PC-9 (cell line): ENCODE measurements at regions not wholly inside any gene's neighbourhood (a gene's known extent, or its start where the extent isn't known, plus 50 kb on each side); places are given as distances from the start of the nearest gene placed in this dataset.
"Not testable (repeated sequence)": the region's sequence is repeated elsewhere in the genome, so short reads cannot be mapped to it uniquely, and the experiment has no call there.

Source experiments
- BruUV-seq: library from RNA; stranded (reverse); fragments of 400-500 nt; replicated peaks from 2 replicates; lab custom pipeline; 2021; lab: Mats Ljungman, UMichigan
- CTCF ChIA-PET: fragments of 300-600 bp; sonication (Branson Sonifier 250); formaldehyde crosslinking; loops from one replicate; lab custom pipeline; 2022; ENCODE audit warnings: antibody characterized with exemption; lab: Charles Lee
- POLR2A ChIA-PET: fragments of 300-600 bp; sonication (Branson Sonifier 250); formaldehyde crosslinking; loops from one replicate; lab custom pipeline; 2022; ENCODE audit warnings: antibody characterized with exemption; ENCODE audit not compliant: unreplicated experiment; lab: Charles Lee
- DNase-seq, 2 experiments: peaks; one replicate each; pipeline versions ENCODE4 v3.0.0 to v3.0.0-alpha.2; 2015 to 2022; ENCODE audit warnings: mixed read lengths in 1 of 2
- H2AFZ ChIP-seq: fragments of 200-600 bp; sonication (generic); 2 replicates; pipeline ENCODE4 v1.8.1; 2017; ENCODE audit warnings: antibody characterized with exemption
- H3F3A ChIP-seq: fragments of 200-600 bp; sonication (generic); 2 replicates; pipeline ENCODE4 v1.8.1; 2017; ENCODE audit warnings: antibody characterized with exemption, mild to moderate bottlenecking, low read depth; ENCODE audit not compliant: insufficient read depth
- H3K27ac ChIP-seq: fragments of 200-600 bp; sonication (generic); 2 replicates; pipeline ENCODE4 v1.6.1; 2016; ENCODE audit warnings: mixed run types
- H3K27me3 ChIP-seq: fragments of 200-600 bp; sonication (generic); 2 replicates; pipeline ENCODE4 v1.6.1; 2016; ENCODE audit warnings: low read depth, mixed run types; ENCODE audit not compliant: insufficient read depth
- H3K36me3 ChIP-seq: fragments of 200-600 bp; sonication (generic); 2 replicates; pipeline ENCODE4 v1.6.1; 2016; ENCODE audit warnings: low read depth, mixed run types
- H3K4me1 ChIP-seq: fragments of 200-600 bp; sonication (generic); replicated peaks from 2 replicates; pipeline ENCODE4 v1.6.1; 2016; ENCODE audit warnings: mixed run types; ENCODE audit not compliant: insufficient read depth
- H3K4me2 ChIP-seq: fragments of 200-600 bp; sonication (generic); 2 replicates; pipeline ENCODE4 v1.6.1; 2017; ENCODE audit warnings: mixed run types
- H3K4me3 ChIP-seq: fragments of 200-600 bp; sonication (generic); 2 replicates; pipeline ENCODE4 v1.6.1; 2016; ENCODE audit warnings: mixed run types
- H3K79me2 ChIP-seq: fragments of 200-600 bp; sonication (generic); 2 replicates; pipeline ENCODE4 v1.6.1; 2017; ENCODE audit warnings: low read depth, mixed run types
- H3K9me2 ChIP-seq: fragments of 200-600 bp; sonication (generic); 2 replicates; pipeline ENCODE4 v1.8.1; 2017; ENCODE audit warnings: mild to moderate bottlenecking; ENCODE audit not compliant: insufficient read depth
- H3K9me3 ChIP-seq: fragments of 200-600 bp; sonication (generic); 2 replicates; pipeline ENCODE4 v1.8.1; 2016; ENCODE audit warnings: low read depth; ENCODE audit not compliant: insufficient read depth
- H4K20me1 ChIP-seq: fragments of 200-600 bp; sonication (generic); 2 replicates; pipeline ENCODE4 v1.8.1; 2017; ENCODE audit not compliant: insufficient read depth
- EZH2 ChIP-seq: fragments of 200-600 bp; sonication (generic); IDR thresholded peaks from 2 replicates; pipeline ENCODE4 v1.8.0; 2017; ENCODE audit warnings: antibody characterized with exemption, low read depth
- intact Hi-C: fragments of 100-400 bp; cut with micrococcal nuclease; formaldehyde crosslinking; loops from one replicate; pipeline ENCODE4 v1.10.0; 2022; ENCODE audit not compliant: unreplicated experiment
- TF ChIP-seq, protein P1 (sequence below): fragments of 200-600 bp; sonication (generic); conservative IDR thresholded peaks from 2 replicates; pipeline ENCODE4 v1.6.1; 2017; ENCODE audit warnings: mixed run types, antibody characterized with exemption, mild to moderate bottlenecking, moderate library complexity

DNA sequence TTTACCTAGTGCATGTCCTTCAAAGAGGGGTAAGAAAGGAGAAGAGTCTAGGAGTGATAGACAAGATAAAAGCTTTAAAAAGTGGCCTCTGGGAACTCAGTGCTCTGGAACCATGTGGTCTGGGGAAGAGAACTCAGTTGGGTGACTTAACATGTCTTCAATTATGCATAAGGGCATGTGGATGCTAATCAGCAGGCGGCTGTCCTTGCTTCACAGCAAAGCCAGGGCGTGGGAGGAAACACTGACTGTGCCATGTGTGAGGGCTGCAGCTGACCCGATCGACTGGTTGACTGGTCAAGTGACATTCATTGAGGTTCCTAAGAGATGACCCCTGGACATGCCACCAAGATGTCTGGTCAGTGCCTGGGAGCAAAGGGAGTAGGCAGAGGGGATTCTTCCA is 1053.8 kb downstream of the BCL11B start:
- Histone ChIP-seq H3K9me2 (no peaks in the 10 kb centered on the region), H3K27ac (no peak overlapping the region), H3F3A (no peaks in the 10 kb centered on the region), H3K27me3 (no peaks in the 10 kb centered on the region), H3K4me1 (no peaks in the 10 kb centered on the region), H4K20me1 (no peaks in the 10 kb centered on the region), H3K9me3 (no peaks in the 10 kb centered on the region), H3K4me3 (no peak overlapping the region), H3K79me2 (no peaks in the 10 kb centered on the region), H3K4me2 (no peak overlapping the region), H3K36me3 (no peaks in the 10 kb centered on the region), H2AFZ (no peak overlapping the region)
- intact Hi-C loops = no loop called here
- ChIA-PET CTCF (no interaction called here), POLR2A (no interaction called here)
- no TSS peak for BruUV-seq
- no peak for TF ChIP-seq EZH2
- TF ChIP-seq, protein P1, sequence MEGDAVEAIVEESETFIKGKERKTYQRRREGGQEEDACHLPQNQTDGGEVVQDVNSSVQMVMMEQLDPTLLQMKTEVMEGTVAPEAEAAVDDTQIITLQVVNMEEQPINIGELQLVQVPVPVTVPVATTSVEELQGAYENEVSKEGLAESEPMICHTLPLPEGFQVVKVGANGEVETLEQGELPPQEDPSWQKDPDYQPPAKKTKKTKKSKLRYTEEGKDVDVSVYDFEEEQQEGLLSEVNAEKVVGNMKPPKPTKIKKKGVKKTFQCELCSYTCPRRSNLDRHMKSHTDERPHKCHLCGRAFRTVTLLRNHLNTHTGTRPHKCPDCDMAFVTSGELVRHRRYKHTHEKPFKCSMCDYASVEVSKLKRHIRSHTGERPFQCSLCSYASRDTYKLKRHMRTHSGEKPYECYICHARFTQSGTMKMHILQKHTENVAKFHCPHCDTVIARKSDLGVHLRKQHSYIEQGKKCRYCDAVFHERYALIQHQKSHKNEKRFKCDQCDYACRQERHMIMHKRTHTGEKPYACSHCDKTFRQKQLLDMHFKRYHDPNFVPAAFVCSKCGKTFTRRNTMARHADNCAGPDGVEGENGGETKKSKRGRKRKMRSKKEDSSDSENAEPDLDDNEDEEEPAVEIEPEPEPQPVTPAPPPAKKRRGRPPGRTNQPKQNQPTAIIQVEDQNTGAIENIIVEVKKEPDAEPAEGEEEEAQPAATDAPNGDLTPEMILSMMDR = no peak
- no peak for DNase-seq

DNA sequence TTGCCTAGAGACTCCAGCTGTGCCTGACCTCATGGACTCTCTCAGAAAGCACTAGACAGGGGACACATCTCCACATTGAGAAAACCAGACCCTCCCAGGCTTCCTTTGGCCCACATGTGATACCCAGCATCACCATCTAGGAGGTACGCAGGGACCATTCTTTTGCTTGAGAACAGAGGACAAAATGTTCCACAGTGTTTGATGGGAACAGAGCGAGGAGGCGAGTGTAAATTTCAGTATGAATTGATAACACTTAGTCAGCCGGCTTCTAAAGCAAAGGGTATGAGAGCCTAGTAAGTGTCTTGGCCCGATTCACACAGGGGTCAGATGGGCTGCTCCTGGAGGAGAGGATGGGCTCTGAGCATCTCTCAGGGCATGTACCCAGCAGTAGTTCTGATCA is 1052.4 kb downstream of the BCL11B start:
- intact Hi-C loops = no loop called here
- Histone ChIP-seq H3K27me3 (no peaks in the 10 kb centered on the region), H2AFZ (no peak overlapping the region), H3K36me3 (no peaks in the 10 kb centered on the region), H3K27ac (no peak overlapping the region), H3K9me2 (no peaks in the 10 kb centered on the region), H3K4me2 (no peak overlapping the region), H3K4me3 (no peak overlapping the region), H3K79me2 (no peaks in the 10 kb centered on the region), H3K4me1 (no peaks in the 10 kb centered on the region), H3K9me3 (no peaks in the 10 kb centered on the region), H3F3A (no peaks in the 10 kb centered on the region), H4K20me1 (no peaks in the 10 kb centered on the region)
- POLR2A ChIA-PET = no interaction called here
- TF ChIP-seq, protein P1 = no peak
- no peak for TF ChIP-seq EZH2
- DNase-seq = no peak
- no TSS peak for BruUV-seq
- CTCF ChIA-PET = no interaction called here

DNA sequence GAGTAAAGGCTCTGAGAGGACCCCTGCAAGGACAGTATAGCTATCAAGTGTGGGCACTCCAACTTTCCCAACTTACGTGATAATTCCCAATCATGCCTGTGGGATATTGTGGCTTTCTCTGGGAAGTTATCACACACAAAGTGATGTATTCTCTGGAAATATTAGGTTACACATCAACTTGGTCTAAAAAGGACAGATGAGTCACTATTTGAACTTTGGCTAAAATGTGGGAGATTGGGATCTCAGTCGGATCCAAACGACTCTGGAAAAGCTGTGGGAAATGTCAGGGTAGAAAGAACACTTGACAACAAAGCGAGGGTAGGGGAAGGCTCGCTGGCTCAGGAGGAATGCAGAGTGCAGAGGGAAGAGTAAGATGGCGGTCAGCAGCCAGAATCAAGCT is 1048.9 kb downstream of the BCL11B start:
- no peaks in the 10 kb centered on the region for H3K79me2 ChIP-seq
- no peaks in the 10 kb centered on the region for H4K20me1 ChIP-seq
- intact Hi-C loops = no loop called here
- no peaks in the 10 kb centered on the region for H3K27me3 ChIP-seq
- CTCF ChIA-PET = no interaction called here
- BruUV-seq = no TSS peak
- no peak overlapping the region for H2AFZ ChIP-seq
- no peak overlapping the region for H3K4me3 ChIP-seq
- H3F3A ChIP-seq = no peaks in the 10 kb centered on the region
- DNase-seq = no peak
- no peak overlapping the region for H3K27ac ChIP-seq
- H3K36me3 ChIP-seq = no peaks in the 10 kb centered on the region
- no peaks in the 10 kb centered on the region for H3K9me2 ChIP-seq
- no peak overlapping the region for H3K4me2 ChIP-seq
- no peaks in the 10 kb centered on the region for H3K9me3 ChIP-seq
- H3K4me1 ChIP-seq = no peaks in the 10 kb centered on the region
- POLR2A ChIA-PET = no interaction called here
- TF ChIP-seq, protein P1 = no peak
- no peak for TF ChIP-seq EZH2

DNA sequence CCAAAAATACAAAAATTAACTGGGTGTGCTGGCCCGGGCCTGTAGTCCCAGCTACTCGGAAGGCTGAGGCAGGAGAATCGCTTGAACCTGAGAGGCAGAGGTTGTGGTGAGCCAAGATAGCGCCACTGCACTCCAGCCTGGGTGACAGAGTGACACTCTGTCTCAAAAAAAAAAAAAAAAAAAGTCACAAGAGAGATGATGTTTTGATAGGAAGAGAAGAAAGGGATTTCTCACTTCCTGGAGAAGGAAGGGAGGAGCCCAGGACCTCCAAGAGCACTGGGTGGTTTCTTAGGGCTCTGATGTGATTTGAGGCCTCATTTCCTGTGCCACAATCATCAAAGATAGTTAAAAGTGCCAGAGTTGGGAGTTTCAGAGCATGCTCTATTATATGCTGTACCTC is 1048.3 kb downstream of the BCL11B start:
- H4K20me1 ChIP-seq, H2AFZ ChIP-seq, H3K9me2 ChIP-seq, POLR2A ChIA-PET, intact Hi-C loops, H3F3A ChIP-seq, H3K27ac ChIP-seq, H3K79me2 ChIP-seq, H3K27me3 ChIP-seq, BruUV-seq, CTCF ChIA-PET, H3K4me2 ChIP-seq, H3K4me1 ChIP-seq, H3K9me3 ChIP-seq, H3K4me3 ChIP-seq, H3K36me3 ChIP-seq, DNase-seq: not testable (repeated sequence)
